GM12892 (cell line): ENCODE measurements at regions not wholly inside any gene's neighbourhood (a gene's known extent, or its start where the extent isn't known, plus 50 kb on each side); places are given as distances from the start of the nearest gene placed in this dataset.

Experiments used
- POLR2A ChIP-seq: IDR thresholded peaks from 2 replicates; pipeline ENCODE4 v1.6.1; 2011; ENCODE audit warnings: low read depth, low read length, control low read depth
- POLR2AphosphoS5 ChIP-seq: IDR thresholded peaks from 2 replicates; pipeline ENCODE4 v1.6.1; 2011; ENCODE audit warnings: low read depth, low read length, control low read depth
- TAF1 ChIP-seq: IDR thresholded peaks from 2 replicates; pipeline ENCODE4 v1.6.1; 2011; ENCODE audit warnings: low read depth, mild to moderate bottlenecking, control low read depth, low read length, borderline replicate concordance

DNA sequence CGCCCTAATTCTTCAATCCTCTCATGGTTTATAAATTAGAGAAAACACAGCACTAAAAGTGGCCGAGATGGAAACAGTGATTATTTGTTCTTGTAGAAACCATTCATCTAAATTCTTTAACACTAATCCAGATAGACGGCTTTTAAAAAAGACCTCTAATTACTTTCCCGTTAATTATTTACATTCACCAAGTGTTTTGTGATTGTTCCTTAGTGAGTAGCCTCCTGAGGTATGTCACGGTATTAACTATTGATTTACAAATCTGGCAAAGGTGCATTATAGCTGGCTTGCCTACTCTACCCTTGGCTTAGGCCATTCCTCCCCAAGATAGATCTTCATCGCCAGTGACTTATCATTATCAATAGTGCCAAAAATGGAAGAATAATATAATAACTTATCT, 436.4 kb upstream of the ST6GAL2 start:
- TF ChIP-seq POLR2AphosphoS5 (no peak), POLR2A (no peak), TAF1 (no peak)
